Testis (tissue), 2 donors: ENCODE measurements at regions not wholly inside any gene's neighbourhood (a gene's known extent, or its start where the extent isn't known, plus 50 kb on each side); places are given as distances from the start of the nearest gene placed in this dataset.

Experiments
- POLR2A ChIP-seq: fragments of 450-650 bp; IDR thresholded peaks from one replicate; pipeline ENCODE4 v1.6.1; 2017; ENCODE audit warnings: antibody characterized with exemption, mild to moderate bottlenecking, moderate library complexity
- TF ChIP-seq, protein P1 (sequence below), 3 experiments: fragments of 450-650 bp in 2 of 3; fragments of 200-600 bp in 1 of 3; sonication (generic) in 1 of 3; IDR thresholded peaks; one replicate each; pipeline ENCODE4 v1.5.1; 2016 to 2019; ENCODE audit warnings: antibody characterized with exemption in 3 of 3, mild to moderate bottlenecking in 2 of 3, moderate library complexity in 1 of 3

DNA sequence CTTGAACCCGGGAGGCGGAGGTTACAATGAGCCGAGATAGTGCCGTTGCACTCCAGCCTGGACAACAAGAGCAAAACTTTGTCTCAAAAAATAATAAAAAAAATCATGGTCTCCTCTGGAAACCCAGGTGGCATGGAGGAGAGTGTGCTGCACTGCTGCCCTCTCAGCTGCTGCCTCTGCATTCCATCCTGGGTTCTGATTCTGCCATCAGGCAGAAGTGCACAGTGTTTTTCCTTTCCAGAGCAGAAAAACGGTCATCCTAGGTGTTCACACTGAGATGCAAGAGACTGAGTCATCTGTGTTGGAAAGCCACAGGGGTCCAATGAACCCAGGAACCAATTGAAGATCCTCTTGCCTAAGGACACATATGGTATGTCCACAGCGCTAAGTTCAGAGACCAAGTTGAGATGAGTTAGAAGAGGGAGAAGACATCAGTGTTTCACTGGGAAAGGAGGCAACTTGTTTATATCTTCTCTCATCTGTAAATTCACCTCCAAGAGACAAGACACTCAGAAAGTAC is 88.8 kb upstream of the DMRT1 start:
- TF ChIP-seq, protein P1, sequence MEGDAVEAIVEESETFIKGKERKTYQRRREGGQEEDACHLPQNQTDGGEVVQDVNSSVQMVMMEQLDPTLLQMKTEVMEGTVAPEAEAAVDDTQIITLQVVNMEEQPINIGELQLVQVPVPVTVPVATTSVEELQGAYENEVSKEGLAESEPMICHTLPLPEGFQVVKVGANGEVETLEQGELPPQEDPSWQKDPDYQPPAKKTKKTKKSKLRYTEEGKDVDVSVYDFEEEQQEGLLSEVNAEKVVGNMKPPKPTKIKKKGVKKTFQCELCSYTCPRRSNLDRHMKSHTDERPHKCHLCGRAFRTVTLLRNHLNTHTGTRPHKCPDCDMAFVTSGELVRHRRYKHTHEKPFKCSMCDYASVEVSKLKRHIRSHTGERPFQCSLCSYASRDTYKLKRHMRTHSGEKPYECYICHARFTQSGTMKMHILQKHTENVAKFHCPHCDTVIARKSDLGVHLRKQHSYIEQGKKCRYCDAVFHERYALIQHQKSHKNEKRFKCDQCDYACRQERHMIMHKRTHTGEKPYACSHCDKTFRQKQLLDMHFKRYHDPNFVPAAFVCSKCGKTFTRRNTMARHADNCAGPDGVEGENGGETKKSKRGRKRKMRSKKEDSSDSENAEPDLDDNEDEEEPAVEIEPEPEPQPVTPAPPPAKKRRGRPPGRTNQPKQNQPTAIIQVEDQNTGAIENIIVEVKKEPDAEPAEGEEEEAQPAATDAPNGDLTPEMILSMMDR (IDR thresholded peaks at IDR 0.05) = no peak
- TF ChIP-seq POLR2A = no peak
